ENCODE measurements at regions not wholly inside any gene's neighbourhood (a gene's known extent, or its start where the extent isn't known, plus 50 kb on each side); places are given as distances from the start of the nearest gene placed in this dataset.

- POLR2A ChIA-PET, result no interaction called here
- no peak for ATAC-seq
- H3K4me3 Mint-ChIP-seq, result no peak overlapping the region
Observed at GRCh38 chr6:150652848-150653613, 53.3 kb downstream of the PLEKHG1 start.

GRCh38 chr6:150654608-150655007 is 54.9 kb downstream of the PLEKHG1 start:
- no peaks in the 10 kb centered on the region for H3K4me1 Mint-ChIP-seq
- ATAC-seq (no peak), DNase-seq (ENCODE audit: low spot score) (no peak)
- POLR2A ChIA-PET, result no interaction called here
- CTCF ChIA-PET, result interaction anchor here (1.3 kb wide), 1 partner anchor 54 kb away, joined by 4 read pairs; no protein-coding TSS in a partner anchor
- TF ChIP-seq FOXJ3 (CRISPR knock-in tag; IDR thresholded peaks at IDR 0.05; ENCODE audit: borderline replicate concordance), result no peak
- no peak for TF ChIP-seq MAX (CRISPR knock-in tag; IDR thresholded peaks at IDR 0.05)
- no peak for TF ChIP-seq SMAD4 (CRISPR knock-in tag; IDR thresholded peaks at IDR 0.05)
- no peak for TF ChIP-seq GTF2I (CRISPR knock-in tag; conservative IDR thresholded peaks at IDR 0.05)
- no peak for TF ChIP-seq AFF4 (CRISPR knock-in tag; IDR thresholded peaks at IDR 0.05; ENCODE audit: borderline replicate concordance)
- no peak for TF ChIP-seq FOXP4 (CRISPR knock-in tag; IDR thresholded peaks at IDR 0.05)
- no peak for TF ChIP-seq JUN (CRISPR knock-in tag; IDR thresholded peaks at IDR 0.05)
- no peak for TF ChIP-seq USF1 (CRISPR knock-in tag; IDR thresholded peaks at IDR 0.05)
- no peaks in the 10 kb centered on the region for H3K36me3 Mint-ChIP-seq
- no peak overlapping the region for H3K4me3 Mint-ChIP-seq
- no peaks in the 10 kb centered on the region for H3K27me3 Mint-ChIP-seq (ENCODE audit: low read depth)
- H3K27ac Mint-ChIP-seq, result no peak overlapping the region
- H3K9me3 Mint-ChIP-seq, result no peaks in the 10 kb centered on the region

More at GRCh38 chr6:150652848-150653613, 53.3 kb downstream of the PLEKHG1 start:
- no peaks in the 10 kb centered on the region for H3K27me3 Mint-ChIP-seq (ENCODE audit: low read depth)
- no peak for DNase-seq (ENCODE audit: low spot score)
- no peaks in the 10 kb centered on the region for H3K4me1 Mint-ChIP-seq
- H3K9me3 Mint-ChIP-seq, result no peaks in the 10 kb centered on the region
- TF ChIP-seq KAT7 (CRISPR knock-in tag; IDR thresholded peaks at IDR 0.05; ENCODE audit: borderline replicate concordance), result no peak
- no peak for TF ChIP-seq MXD4 (CRISPR knock-in tag; IDR thresholded peaks at IDR 0.05; ENCODE audit: borderline replicate concordance)
- TF ChIP-seq ZNF232 (CRISPR knock-in tag; IDR thresholded peaks at IDR 0.05), result no peak
- no peak for TF ChIP-seq FOXJ3 (CRISPR knock-in tag; IDR thresholded peaks at IDR 0.05; ENCODE audit: borderline replicate concordance)
- H3K27ac Mint-ChIP-seq, result no peak overlapping the region
- CTCF ChIA-PET, result interaction anchor here (0.7 kb wide), 1 partner anchor 33 kb away, joined by 3 read pairs; no protein-coding TSS in a partner anchor
- H3K36me3 Mint-ChIP-seq, result no peaks in the 10 kb centered on the region

- Mint-ChIP-seq H3K9me3 (no peaks in the 10 kb centered on the region), H3K4me3 (no peak overlapping the region), H3K27me3 (ENCODE audit: low read depth) (no peaks in the 10 kb centered on the region), H3K27ac (no peak overlapping the region), H3K36me3 (no peaks in the 10 kb centered on the region), H3K4me1 (no peaks in the 10 kb centered on the region)
- POLR2A ChIA-PET, result no interaction called here
- ATAC-seq, result no peak
- CTCF ChIA-PET, result interaction anchor here (0.7 kb wide), 1 partner anchor 88 kb away, joined by 3 read pairs; no protein-coding TSS in a partner anchor
- DNase-seq (ENCODE audit: low spot score), result no peak
- TF ChIP-seq ZNF138 (CRISPR knock-in tag; conservative IDR thresholded peaks at IDR 0.05) (no peak), CREB1 (CRISPR knock-in tag; IDR thresholded peaks at IDR 0.05) (no peak), GTF2I (CRISPR knock-in tag; conservative IDR thresholded peaks at IDR 0.05) (no peak), SMAD3 (CRISPR knock-in tag; IDR thresholded peaks at IDR 0.05; ENCODE audit: borderline replicate concordance) (no peak), PREB (CRISPR knock-in tag; IDR thresholded peaks at IDR 0.05; ENCODE audit: borderline replicate concordance) (no peak), ZSCAN18 (CRISPR knock-in tag; IDR thresholded peaks at IDR 0.05) (no peak), ZNF416 (CRISPR knock-in tag; IDR thresholded peaks at IDR 0.05) (no peak), EMX1 (CRISPR knock-in tag; IDR thresholded peaks at IDR 0.05) (no peak), SMAD4 (CRISPR knock-in tag; IDR thresholded peaks at IDR 0.05) (no peak), ZNF263 (CRISPR knock-in tag; IDR thresholded peaks at IDR 0.05; ENCODE audit: low read depth) (no peak), NR2C2 (CRISPR knock-in tag; IDR thresholded peaks at IDR 0.05) (no peak), ZNF671 (CRISPR knock-in tag; IDR thresholded peaks at IDR 0.05) (no peak), ESRRA (CRISPR knock-in tag; IDR thresholded peaks at IDR 0.05; ENCODE audit: borderline replicate concordance) (no peak)
Observed at GRCh38 chr6:150656156-150656555, 56.5 kb downstream of the PLEKHG1 start.
